ENCODE measurements at regions not wholly inside any gene's neighbourhood (a gene's known extent, or its start where the extent isn't known, plus 50 kb on each side); places are given as distances from the start of the nearest gene placed in this dataset.

DNA sequence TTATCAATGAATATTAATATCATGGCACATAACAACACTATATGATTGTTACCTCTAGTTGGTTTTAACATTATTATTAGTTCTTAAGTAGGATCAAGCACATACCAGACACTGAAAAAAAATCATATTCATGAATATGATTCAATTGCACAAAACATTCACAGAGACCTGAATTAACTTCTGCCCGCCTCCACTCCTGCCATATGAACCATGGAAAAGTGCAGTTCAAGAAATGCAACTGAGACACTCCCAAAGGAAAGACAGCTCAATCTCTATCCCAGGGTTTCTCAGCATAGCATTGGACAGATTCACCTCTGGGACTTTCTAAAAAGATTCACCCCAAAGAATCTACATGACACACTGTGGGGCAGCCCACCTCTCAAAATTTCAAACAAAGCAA, 103.5 kb upstream of the KCNIP4 start:
- Histone ChIP-seq H3K79me2 (ENCODE audit: insufficient read depth, low read length) (no peaks in the 10 kb centered on the region), H3K4me3 (ENCODE audit: low read depth in 1 of 2, low read length in 2 of 2) (no peak overlapping the region), H3K36me3 (ENCODE audit: insufficient read depth, low read length) (no peaks in the 10 kb centered on the region), H3K9ac (ENCODE audit: low read depth, low read length) (no peak overlapping the region), H3K27me3 (ENCODE audit: insufficient read depth, low read length, poor library complexity) (no peaks in the 10 kb centered on the region), H2AFZ (ENCODE audit: low read depth, low read length) (no peak overlapping the region), H3K4me1 (ENCODE audit: insufficient read depth, low read length) (no peaks in the 10 kb centered on the region), H3K4me2 (ENCODE audit: insufficient read depth, low read length) (no peak overlapping the region), H3K27ac (ENCODE audit: low read length) (no peak overlapping the region), H3K9me3 (ENCODE audit: insufficient read depth, low read length, severe bottlenecking) (no peaks in the 10 kb centered on the region), H4K20me1 (ENCODE audit: insufficient read depth, low read length) (no peaks in the 10 kb centered on the region)
- TF ChIP-seq, protein P1, sequence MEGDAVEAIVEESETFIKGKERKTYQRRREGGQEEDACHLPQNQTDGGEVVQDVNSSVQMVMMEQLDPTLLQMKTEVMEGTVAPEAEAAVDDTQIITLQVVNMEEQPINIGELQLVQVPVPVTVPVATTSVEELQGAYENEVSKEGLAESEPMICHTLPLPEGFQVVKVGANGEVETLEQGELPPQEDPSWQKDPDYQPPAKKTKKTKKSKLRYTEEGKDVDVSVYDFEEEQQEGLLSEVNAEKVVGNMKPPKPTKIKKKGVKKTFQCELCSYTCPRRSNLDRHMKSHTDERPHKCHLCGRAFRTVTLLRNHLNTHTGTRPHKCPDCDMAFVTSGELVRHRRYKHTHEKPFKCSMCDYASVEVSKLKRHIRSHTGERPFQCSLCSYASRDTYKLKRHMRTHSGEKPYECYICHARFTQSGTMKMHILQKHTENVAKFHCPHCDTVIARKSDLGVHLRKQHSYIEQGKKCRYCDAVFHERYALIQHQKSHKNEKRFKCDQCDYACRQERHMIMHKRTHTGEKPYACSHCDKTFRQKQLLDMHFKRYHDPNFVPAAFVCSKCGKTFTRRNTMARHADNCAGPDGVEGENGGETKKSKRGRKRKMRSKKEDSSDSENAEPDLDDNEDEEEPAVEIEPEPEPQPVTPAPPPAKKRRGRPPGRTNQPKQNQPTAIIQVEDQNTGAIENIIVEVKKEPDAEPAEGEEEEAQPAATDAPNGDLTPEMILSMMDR (IDR thresholded peaks at IDR 0.05; ENCODE audit: borderline replicate concordance, extremely low read depth, low read length, poor library complexity, severe bottlenecking) = no peak
- TF ChIP-seq EZH2 (IDR thresholded peaks at IDR 0.05; ENCODE audit: borderline replicate concordance, low read depth, low read length, severe bottlenecking) = no peak
- DNase-seq (no peak), ATAC-seq (ENCODE audit: insufficient read depth, low read depth) (no peak)

DNA sequence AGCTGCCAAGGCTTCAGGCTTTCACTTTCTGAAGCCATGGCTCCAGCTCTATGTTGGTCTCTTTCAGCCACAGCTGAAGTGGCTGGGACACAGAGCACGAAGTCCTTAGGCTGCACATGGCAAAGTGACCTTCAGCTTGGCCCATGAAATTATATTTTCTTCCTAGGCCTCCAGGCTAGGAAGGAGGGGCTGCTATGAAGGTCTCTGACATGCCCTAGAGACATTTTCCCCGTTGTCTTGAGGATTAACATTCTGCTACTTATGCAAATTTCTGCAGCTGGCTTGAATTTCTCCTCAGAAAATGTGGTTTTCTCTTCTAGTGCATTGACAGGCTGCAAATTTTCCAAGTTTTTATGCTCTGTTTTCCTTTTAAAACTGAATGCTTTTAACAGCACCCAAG, 99.8 kb upstream of the KCNIP4 start:
- DNase-seq (no peak), ATAC-seq (ENCODE audit: insufficient read depth, low read depth) (no peak)
- no peak overlapping the region for H3K4me3 ChIP-seq (ENCODE audit: low read depth in 1 of 2, low read length in 2 of 2)
- TF ChIP-seq, protein P1 (IDR thresholded peaks at IDR 0.05; ENCODE audit: borderline replicate concordance, extremely low read depth, low read length, poor library complexity, severe bottlenecking) = no peak
- no peak for TF ChIP-seq EZH2 (IDR thresholded peaks at IDR 0.05; ENCODE audit: borderline replicate concordance, low read depth, low read length, severe bottlenecking)
- no peaks in the 10 kb centered on the region for H3K79me2 ChIP-seq (ENCODE audit: insufficient read depth, low read length)
- no peak overlapping the region for H3K27ac ChIP-seq (ENCODE audit: low read length)
- no peak overlapping the region for H2AFZ ChIP-seq (ENCODE audit: low read depth, low read length)
- no peak overlapping the region for H3K4me2 ChIP-seq (ENCODE audit: insufficient read depth, low read length)
- no peaks in the 10 kb centered on the region for H3K27me3 ChIP-seq (ENCODE audit: insufficient read depth, low read length, poor library complexity)
- no peaks in the 10 kb centered on the region for H4K20me1 ChIP-seq (ENCODE audit: insufficient read depth, low read length)
- no peaks in the 10 kb centered on the region for H3K36me3 ChIP-seq (ENCODE audit: insufficient read depth, low read length)
- no peaks in the 10 kb centered on the region for H3K4me1 ChIP-seq (ENCODE audit: insufficient read depth, low read length)
- H3K9ac ChIP-seq (ENCODE audit: low read depth, low read length) = no peak overlapping the region
- H3K9me3 ChIP-seq (ENCODE audit: insufficient read depth, low read length, severe bottlenecking) = no peaks in the 10 kb centered on the region

DNA sequence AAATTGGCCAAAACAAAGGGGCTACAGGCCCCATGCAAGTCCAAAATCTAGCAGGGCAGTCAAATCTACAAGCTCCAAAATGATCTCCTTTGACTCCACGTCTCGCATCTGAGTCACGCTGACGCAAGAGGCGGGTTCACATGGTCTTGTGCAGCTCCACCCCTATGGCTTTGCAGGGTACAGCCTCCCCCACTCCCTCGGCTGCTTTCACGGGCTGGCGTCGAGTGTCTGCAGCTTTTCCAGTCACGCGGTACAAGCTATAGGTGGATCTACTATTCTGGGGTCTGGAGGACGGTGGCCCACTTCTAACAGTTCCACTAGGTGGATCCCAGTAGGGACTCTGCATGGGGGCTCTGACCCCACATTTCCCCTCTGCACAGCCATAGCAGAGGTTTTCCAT, 99.2 kb upstream of the KCNIP4 start:
- H3K9me3 ChIP-seq (ENCODE audit: insufficient read depth, low read length, severe bottlenecking) = no peaks in the 10 kb centered on the region
- DNase-seq (no peak), ATAC-seq (ENCODE audit: insufficient read depth, low read depth) (no peak)
- no peaks in the 10 kb centered on the region for H3K36me3 ChIP-seq (ENCODE audit: insufficient read depth, low read length)
- no peak overlapping the region for H3K4me2 ChIP-seq (ENCODE audit: insufficient read depth, low read length)
- TF ChIP-seq, protein P1 (IDR thresholded peaks at IDR 0.05; ENCODE audit: borderline replicate concordance, extremely low read depth, low read length, poor library complexity, severe bottlenecking) = no peak
- no peak for TF ChIP-seq EZH2 (IDR thresholded peaks at IDR 0.05; ENCODE audit: borderline replicate concordance, low read depth, low read length, severe bottlenecking)
- no peak overlapping the region for H3K4me3 ChIP-seq (ENCODE audit: low read depth in 1 of 2, low read length in 2 of 2)
- H3K4me1 ChIP-seq (ENCODE audit: insufficient read depth, low read length) = no peaks in the 10 kb centered on the region
- no peak overlapping the region for H3K27ac ChIP-seq (ENCODE audit: low read length)
- H3K9ac ChIP-seq (ENCODE audit: low read depth, low read length) = no peak overlapping the region
- H3K27me3 ChIP-seq (ENCODE audit: insufficient read depth, low read length, poor library complexity) = no peaks in the 10 kb centered on the region
- H4K20me1 ChIP-seq (ENCODE audit: insufficient read depth, low read length) = no peaks in the 10 kb centered on the region
- no peaks in the 10 kb centered on the region for H3K79me2 ChIP-seq (ENCODE audit: insufficient read depth, low read length)
- no peak overlapping the region for H2AFZ ChIP-seq (ENCODE audit: low read depth, low read length)

DNA sequence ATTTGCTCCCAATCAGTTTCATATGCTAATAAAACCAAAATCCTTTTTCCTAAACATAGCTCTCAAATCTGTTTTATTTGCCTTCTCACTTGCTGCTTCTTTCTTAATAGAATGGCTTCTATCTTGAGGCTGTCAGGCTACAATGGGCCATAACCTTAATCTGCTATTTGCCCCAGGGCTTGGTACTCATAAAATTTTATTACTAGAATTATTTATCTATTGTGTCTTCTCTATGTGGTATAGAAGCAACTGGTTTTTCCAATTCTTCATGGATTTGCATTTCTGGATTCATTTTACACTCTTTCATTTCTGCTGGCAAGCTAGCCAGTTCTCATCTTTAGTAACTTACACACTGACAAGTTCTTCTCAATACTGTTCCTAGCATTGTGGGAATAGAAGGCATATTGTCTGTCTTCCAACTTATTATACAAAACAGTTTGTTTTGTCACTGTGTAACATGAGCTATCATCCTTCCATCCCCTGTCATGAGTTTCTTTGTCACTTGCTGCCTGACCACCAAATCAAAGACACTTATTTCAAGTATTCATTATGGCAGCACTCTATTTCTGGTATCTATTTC, 96.6 kb upstream of the KCNIP4 start:
- no peak overlapping the region for H3K4me3 ChIP-seq (ENCODE audit: low read depth in 1 of 2, low read length in 2 of 2)
- ATAC-seq (ENCODE audit: insufficient read depth, low read depth) (no peak), DNase-seq (no peak)
- no peaks in the 10 kb centered on the region for H3K9me3 ChIP-seq (ENCODE audit: insufficient read depth, low read length, severe bottlenecking)
- no peak overlapping the region for H3K4me2 ChIP-seq (ENCODE audit: insufficient read depth, low read length)
- no peaks in the 10 kb centered on the region for H3K79me2 ChIP-seq (ENCODE audit: insufficient read depth, low read length)
- H2AFZ ChIP-seq (ENCODE audit: low read depth, low read length) = no peak overlapping the region
- no peaks in the 10 kb centered on the region for H3K4me1 ChIP-seq (ENCODE audit: insufficient read depth, low read length)
- H3K36me3 ChIP-seq (ENCODE audit: insufficient read depth, low read length) = no peaks in the 10 kb centered on the region
- H3K27ac ChIP-seq (ENCODE audit: low read length) = no peak overlapping the region
- no peak for TF ChIP-seq EZH2 (IDR thresholded peaks at IDR 0.05; ENCODE audit: borderline replicate concordance, low read depth, low read length, severe bottlenecking)
- TF ChIP-seq, protein P1 (IDR thresholded peaks at IDR 0.05; ENCODE audit: borderline replicate concordance, extremely low read depth, low read length, poor library complexity, severe bottlenecking) = no peak
- H3K9ac ChIP-seq (ENCODE audit: low read depth, low read length) = no peak overlapping the region
- no peaks in the 10 kb centered on the region for H3K27me3 ChIP-seq (ENCODE audit: insufficient read depth, low read length, poor library complexity)
- no peaks in the 10 kb centered on the region for H4K20me1 ChIP-seq (ENCODE audit: insufficient read depth, low read length)
